GM18868 (cell line): ENCODE measurements at regions not wholly inside any gene's neighbourhood (a gene's known extent, or its start where the extent isn't known, plus 50 kb on each side); places are given as distances from the start of the nearest gene placed in this dataset.
"Not testable (repeated sequence)": the region's sequence is repeated elsewhere in the genome, so short reads cannot be mapped to it uniquely, and the experiment has no call there.

ENCODE experiments used
- ATAC-seq: cut with Tn5 transposase; IDR thresholded peaks from one replicate; pipeline ENCODE4 v1.9.1; 2021; ENCODE audit warnings: mild to moderate bottlenecking, moderate library complexity; ENCODE audit not compliant: unreplicated experiment

DNA sequence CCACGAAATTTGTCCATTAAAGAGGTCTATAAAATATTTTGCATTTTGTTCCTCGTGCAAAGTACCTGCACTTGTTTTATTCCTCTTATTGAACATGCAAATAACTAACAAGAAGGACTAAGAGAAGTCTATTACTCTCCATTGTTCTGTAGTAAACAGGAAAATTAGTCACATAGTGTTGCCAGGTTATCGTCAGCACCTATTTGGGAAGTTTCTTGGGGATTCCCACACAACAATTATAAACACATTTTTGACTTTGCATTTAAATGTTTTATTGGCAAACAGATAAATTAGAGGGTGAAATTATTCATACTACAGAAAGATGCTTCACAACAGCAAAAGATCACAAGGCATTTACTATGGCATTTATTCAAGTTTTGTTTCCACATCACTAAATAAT is 174.5 kb downstream of the ZC3H11B start:
- no peak for ATAC-seq

DNA sequence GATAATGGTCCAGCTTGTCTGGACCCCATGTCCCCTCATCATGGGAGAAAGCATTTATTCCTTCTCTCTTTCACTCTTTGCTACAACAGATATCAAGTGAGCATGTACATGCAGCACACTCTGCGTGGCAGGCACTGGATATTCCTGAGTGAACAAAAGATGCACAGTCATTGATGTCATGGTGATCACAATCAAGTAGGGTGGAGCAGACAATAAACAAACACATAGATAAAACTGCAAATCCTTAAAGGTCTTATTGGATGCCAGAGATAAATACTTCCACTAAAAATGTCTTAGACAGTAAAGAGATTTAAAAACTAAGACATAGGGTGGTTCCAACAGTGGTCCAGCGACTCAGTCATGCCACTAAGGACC is 178.0 kb downstream of the ZC3H11B start:
- no peak for ATAC-seq

DNA sequence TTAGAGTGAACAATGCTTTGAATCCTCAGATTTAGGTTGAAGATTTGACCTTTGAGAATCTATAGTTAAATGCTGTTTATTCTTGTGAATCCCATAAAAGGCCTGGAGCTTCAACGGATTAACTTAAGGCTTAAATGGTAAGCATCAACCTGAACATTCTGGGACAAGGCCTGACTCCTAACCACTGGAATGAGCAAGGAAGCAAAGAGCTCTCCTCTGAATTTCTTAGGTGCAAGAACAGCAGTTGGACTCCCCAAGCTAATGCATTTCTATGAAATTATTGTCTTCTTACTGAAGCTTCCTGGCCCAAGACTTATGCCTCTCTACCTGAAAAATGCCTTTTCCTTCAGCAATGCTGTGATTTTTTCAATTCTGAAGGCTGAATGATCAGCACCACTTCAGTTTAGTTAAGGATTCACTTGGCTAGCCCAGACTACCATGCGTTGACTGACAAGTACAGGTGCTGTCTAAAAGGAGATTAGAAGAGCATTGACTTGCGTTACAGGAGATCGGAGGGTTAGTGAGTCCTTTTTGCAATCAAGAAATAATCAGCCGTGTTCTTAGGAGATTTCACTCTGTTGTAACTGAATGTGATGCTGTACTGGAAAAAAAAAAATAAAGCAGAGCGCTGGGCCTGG is 178.5 kb downstream of the ZC3H11B start:
- no peak for ATAC-seq

DNA sequence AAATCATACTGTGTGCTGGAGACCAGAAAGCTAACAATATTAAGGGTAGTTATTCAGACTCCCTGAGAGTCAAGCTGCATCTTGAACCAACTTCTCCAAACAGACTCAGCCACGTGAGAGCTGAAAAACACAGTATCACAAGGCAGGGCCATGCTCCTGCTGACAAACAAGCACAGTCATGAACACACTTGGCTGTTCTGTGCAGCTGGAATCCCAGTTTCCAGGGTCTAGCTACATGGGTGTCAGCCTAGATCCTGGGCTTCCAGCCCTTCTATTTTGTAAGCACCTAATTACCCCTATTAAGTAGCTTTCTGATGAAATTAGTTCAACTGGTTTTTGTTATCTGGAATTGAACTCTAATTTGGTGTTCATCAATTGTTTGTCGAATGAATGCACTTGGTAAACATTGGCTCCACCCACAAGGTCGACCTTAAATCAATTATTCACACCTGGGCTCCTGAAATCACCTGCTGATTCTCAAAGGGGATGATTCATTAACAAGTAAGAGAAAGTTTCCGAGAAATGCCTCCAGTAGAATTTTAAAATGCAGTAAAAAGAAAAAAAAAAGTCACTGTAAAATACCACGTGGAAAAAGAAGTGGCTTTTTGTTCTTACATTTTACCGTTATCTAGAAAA is 179.3 kb downstream of the ZC3H11B start:
- no peak for ATAC-seq

DNA sequence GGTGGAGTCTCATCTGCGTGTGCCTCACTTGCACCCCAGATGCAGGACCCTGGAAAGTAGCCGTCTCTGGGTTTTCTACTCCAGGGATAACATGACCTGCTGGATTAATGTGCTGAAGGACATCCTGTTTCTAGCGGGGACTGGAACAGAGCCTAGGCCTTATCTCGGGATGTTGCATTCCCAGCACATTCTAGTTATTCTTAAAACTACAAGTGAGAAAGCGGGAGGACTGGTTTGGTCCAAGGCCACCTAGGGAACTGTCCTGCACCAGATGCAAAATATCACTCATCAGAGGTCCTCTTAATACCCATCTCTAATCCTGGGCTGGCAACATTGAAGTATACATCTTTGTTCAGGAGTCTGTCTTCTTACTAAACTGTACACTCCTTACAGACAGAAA is 179.9 kb downstream of the ZC3H11B start:
- no peak for ATAC-seq

DNA sequence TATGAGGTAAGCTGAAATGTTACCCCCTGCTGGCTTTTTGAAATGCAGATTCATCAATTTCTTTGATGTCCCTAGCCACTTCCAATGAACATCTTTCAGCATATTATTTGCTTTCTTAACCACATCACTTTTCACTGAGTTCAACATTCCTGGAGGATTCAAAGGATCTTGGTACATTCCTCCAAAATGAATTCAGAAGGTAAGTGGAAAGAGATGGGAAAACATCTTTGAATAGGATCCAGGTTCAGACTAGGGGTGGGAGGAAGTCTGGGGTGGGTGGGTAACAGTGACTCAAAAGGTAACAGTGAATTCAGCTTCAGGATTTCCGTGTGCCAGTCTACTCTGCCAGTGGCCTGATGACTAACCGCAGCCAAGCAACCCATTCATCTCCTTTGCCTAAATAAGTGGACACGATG is 180.7 kb downstream of the ZC3H11B start:
- no peak for ATAC-seq

DNA sequence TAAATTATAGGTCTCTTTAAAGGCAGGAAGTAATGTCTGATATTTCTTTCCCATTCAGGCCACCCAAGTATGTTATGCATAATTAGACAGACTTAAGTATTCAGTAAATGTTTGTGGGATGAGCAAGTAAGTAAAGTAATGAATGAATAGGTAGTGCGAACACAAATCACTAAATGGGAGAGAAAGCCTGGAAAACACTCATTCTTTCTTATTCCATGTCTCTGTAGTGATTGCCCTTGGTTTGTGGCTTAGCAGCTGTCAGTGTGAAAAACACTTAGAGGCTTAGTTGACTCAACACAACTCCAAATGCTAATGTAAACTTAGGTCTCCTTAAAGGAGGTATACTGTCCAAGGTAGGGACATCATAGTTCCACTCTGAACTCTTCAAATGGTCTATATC is 182.5 kb downstream of the ZC3H11B start:
- no peak for ATAC-seq

DNA sequence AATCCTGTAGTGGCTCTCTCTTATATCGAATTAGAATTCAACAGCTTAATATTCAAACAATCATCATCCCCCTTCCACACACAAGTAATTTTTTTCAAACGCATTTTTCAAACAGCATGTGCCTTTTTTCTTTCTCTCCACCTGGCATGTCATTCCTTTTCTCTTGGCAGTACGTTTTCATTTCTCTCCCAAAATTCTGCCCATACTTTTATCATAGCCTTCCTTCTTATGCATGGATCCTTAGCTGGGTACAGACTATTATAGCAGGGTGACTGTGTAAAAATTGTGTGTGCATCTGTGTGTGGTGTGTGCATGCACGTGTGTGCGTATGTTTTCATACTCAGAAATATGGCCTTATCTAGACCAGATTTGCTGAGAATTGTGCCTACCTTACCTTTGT is 184.3 kb downstream of the ZC3H11B start:
- ATAC-seq, result no peak

DNA sequence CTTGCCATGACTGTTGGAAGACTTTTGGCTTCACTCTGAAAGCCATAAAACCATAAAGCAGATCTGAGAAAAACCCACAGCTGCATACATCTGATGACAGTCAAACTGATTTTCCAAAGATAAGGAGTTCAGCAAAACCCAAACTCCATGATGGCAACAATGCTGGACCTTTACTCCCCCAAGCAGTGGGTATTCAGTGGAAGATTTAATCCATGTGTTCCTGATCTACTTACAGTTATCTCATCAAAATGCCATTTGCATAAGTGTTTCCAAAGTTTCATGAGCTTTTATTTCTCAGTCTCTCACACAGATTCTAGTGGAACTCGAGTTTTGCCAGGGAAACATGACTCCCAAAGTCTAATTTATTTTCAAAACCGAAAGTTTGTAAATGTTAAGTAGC is 184.9 kb downstream of the ZC3H11B start:
- ATAC-seq, result no peak

DNA sequence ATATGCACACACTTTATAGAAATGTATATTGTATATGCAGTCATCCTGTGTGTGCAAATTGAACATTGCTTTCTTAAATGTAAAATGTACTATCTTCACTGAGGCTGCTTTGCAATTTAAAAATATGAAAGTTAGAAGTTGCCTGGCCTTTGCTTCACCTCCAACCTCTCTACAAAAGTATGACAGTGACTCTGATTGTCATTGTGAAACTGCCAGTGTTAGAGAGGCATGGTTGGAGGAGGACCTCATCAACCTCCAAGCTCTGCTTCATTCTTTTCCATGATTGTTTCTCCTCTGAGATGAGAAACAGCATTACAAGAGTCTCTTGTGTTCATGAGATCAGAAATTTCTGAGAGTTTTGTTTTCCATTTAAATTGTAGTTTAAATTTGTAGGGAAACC is 185.5 kb downstream of the ZC3H11B start:
- ATAC-seq, result peak; percentile 68

DNA sequence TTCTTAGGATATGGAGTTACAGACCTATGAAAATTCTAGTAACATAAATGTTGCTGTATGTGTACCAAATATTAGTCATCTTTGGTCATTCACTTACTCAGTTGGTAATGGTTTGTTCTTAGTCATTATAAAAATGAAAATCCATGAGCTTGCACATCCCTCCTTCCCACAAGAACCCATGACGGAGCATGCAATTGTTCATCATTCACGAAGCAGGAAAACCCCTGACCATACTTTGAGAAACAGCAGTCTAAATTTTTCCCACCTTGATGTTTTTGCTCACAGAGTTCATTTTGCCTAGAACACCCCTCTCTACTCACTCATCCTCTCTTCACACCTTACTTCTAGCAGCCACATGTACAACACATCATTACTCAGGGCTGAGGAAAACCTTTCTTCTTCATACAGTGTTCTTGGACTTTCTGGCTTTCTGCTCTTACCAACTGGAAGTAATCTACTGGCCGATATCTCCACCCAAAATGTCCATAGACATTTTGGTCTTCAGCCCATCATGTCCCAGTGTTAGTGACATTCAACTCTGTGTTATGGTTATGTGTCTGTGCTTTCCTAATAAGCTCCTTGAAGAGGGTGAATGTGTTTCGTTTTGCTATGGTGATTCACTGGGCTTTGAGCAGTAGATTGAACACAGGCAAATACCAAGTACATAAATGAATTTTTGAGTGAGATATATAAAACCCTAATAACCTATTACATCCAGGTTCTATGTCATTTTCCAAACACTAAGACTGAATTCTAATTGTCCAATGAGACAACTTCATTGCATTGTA is 189.9 kb downstream of the ZC3H11B start:
- ATAC-seq, result peak; percentile 45

DNA sequence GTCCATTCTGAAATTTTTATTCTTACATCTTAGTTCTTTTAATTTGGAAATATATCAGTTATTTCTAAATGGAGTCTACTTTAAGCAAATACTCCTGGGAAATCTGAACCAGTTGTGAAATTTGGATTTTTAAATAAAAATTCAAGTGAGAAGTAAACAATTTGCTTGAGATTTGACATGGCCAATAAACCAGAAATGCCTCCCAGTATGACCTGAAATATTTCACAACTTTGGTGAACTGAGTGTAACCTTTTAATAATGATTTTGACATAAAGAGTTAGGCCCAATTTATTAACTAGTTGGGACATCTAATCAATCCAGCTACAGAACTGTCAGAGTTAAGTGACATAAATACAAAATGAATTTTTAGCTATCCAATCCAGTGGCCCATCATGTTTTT is 192.0 kb downstream of the ZC3H11B start:
- no peak for ATAC-seq

DNA sequence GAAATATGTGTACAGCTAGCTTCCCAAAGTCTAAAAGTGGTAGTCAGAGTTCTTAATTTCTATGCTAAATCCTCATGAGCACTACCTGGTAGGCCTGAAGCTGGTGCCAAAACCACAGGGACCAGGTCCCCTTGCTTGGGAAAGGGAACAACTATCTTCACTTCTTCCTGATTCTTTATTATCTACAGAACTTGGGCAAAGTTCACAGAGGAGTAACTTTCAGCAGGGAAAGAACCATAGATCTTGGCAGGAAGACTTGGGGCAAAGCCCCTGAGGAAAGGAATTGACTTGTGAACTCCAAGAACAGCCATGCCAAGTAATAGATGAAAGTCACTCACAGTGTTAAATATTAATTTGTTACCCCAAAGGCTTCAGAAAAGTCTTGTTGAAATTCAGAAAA is 193.0 kb downstream of the ZC3H11B start:
- ATAC-seq, result no peak

DNA sequence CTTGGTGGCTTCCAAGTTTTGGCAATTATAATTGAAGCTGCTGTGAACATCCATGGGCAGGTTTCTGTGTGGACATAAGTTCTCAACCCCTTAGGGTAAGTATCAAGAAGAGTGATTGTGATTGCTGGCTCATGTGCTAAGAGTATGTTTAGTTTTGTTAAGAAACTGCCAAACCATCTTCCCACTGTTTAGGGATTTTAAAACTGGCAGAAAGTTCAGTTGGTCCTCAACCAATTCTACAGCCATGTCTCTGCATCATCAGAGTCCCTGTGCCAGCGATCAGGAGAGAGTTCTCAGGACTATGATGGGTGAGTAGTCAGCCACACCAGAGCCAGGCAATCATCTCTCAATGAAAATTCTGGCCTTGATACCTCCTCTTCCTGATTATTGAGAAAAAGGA is 193.8 kb downstream of the ZC3H11B start:
- no peak for ATAC-seq

DNA sequence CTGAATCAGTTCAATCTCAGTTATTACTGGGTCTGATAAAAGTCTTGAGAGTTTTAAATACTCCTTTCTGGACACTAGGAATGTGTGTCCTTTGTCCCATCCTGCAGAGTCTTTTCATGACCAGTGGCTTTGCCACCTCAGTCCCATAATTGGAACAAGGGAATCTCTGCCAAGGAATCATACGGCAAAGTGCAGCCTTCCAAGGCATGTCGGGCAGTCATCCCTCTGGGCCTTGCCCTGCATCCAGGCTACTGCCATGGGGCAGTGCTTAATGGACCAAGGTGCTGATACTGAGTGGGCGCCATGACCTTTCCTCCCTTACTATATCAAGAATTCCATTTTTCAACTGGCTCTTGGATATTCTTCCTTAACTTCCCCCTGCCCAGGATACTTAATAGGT is 195.3 kb downstream of the ZC3H11B start:
- ATAC-seq, result no peak

DNA sequence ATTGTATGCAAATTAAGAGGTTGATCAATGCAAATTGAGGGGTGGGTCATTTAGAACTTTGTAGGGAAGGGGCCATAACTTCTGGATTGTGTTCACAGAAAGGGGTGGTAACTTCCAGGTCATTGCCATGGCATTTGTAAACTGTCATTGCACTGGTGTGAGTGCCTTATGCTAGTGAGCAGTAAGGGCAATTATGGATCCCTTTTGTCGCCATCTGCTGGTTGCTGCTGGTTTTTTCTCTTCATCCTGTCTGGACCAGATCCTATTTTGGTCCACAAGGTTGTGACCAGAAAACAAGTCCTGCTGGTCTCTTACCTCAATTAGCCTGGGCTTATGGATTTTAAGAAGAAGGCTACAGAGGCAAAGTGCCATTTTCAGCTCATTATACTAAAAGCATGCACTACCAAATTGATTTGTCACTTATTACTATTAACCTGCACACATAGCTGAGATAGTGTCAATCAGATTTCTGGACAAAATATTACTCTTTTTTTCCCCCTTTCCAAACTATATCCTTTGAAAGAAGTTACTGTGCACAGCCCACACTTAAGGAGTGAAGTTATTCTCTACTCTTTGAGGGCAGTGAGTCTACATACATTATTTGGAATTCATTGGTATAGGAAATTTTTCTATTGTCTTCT is 196.2 kb downstream of the ZC3H11B start:
- ATAC-seq, result peak; percentile 92

DNA sequence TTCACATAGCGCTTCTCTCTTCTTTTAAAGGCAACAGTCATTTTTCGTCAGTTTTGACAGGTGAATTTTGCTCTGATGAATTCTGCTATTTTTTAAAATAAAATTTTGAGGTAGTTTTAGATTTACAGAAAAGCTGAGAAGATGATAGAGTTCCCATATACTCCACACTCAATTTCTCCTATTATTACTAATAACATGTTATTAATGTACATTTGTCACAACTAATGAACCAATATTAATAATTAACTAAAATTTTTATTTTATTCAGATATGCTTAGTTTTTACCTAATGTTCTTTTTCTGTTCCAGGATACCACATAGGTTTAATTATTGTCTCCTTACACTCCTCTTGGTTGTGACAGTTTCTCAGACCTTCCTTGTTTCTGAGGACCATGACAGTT is 197.0 kb downstream of the ZC3H11B start:
- ATAC-seq, result no peak

DNA sequence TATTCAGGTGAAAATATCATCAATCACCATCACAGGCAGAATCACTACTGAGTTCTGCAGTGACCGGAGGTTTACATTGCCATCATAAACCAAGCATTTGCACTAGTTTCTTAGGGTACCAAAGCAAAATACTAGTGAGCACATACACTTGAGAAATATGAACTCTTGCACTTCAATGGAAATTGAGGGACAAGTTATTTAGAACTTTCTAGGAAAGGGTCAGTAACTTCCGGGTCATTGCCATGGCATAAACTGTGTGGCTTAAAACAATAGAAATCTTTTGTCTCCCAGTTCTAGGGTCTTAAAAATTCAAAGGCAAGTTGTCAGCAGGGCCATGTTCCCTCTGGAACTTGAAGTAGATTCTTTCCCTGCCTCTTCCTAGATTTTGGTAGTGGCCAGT is 197.5 kb downstream of the ZC3H11B start:
- ATAC-seq, result no peak

DNA sequence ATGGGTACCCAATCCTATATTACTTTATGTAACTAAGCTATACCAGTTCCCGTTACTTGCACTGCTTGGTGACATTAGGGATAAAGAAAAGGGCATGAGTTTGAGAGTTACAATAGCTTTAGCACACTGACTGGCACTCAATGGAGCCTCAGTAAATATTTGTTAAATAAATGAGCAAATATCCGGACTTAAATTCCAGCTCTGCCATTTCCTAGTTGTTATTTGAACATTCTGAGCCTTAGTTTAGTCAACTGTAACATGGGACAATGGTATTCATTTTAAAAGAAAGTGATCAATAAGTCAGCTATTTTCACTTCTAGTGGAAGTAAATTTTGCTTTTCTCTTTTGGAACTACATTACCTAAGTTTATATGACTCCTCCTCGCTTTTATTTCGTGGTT is 198.7 kb downstream of the ZC3H11B start:
- ATAC-seq, result no peak

DNA sequence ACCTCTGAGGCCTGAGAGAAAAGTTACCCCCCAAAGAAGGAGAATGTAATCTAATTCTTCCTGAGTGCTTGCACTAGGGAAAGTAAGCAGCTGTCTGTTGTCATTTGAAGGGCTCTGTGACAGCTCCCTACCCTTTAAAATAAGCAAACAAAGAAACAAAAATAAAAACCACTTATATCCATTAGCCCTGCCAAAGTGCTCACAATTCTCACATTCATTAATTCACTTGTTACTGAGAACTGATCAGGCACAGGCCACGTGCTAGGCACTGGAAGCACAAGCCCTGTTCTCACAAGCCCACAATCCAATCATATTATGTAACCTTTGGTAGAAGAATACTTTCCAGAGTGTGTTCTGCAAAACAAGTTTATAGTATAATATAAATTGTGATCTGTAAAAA is 199.4 kb downstream of the ZC3H11B start:
- ATAC-seq, result no peak

DNA sequence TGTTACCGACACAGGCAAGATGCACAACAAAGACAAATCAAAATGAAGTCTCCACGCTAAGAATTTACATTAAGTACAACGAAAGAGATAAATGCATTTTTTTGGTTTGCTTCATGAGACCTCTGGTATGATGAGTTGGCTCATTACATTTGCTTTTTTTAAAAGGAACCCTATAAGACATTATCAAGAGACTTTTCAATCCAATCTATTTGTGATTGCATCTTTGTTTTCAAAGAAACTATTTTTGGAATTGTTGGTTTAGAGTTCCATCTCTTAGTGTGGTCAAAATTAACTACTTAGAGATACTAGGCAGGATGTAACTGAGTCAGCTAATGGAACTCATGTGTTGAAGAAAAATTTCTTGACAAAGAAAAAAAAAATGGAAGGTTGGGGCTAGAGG is 200.1 kb downstream of the ZC3H11B start:
- no peak for ATAC-seq

DNA sequence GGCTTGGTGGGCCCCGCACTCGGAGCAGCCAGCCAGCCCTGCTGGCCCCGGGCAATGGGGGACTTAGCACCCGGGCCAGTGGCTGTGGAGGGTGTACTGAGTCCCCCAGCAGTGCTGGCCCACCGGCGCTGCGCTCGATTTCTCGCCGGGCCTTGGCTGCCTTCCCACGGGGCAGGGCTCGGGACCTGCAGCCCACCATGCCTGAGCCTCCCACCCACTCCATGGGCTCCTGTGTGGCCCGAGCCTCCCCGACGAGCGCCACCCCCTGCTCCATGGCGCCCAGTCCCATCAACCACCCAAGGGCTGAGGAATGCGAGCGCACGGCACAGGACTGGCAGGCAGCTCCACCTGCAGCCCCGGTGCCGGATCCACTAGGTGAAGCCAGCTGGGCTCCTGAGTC is 202.2 kb downstream of the ZC3H11B start:
- ATAC-seq, result not testable (repeated sequence)
